ENCODE measurements at regions not wholly inside any gene's neighbourhood (a gene's known extent, or its start where the extent isn't known, plus 50 kb on each side); places are given as distances from the start of the nearest gene placed in this dataset.

DNA sequence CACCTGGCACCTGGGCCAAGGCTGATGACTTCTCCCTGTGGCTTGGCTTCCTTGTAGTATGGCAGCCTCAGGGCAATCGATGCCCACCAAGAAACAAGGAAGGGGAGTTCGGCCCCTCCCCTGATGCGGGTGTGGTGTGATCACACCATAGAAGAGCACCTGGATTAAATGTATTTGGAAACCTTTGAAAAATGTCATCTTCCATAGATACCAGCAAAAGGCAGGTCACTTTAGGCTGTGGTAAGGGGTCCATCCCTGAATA lies 198.2 kb downstream of the CYP26B1 start:
- intact Hi-C loops (cut with DNase I; ENCODE audit: low total_unique reads) = no loop called here
- TF ChIP-seq POLR2A (IDR thresholded peaks at IDR 0.05) = no peak
- TF ChIP-seq, protein P1, sequence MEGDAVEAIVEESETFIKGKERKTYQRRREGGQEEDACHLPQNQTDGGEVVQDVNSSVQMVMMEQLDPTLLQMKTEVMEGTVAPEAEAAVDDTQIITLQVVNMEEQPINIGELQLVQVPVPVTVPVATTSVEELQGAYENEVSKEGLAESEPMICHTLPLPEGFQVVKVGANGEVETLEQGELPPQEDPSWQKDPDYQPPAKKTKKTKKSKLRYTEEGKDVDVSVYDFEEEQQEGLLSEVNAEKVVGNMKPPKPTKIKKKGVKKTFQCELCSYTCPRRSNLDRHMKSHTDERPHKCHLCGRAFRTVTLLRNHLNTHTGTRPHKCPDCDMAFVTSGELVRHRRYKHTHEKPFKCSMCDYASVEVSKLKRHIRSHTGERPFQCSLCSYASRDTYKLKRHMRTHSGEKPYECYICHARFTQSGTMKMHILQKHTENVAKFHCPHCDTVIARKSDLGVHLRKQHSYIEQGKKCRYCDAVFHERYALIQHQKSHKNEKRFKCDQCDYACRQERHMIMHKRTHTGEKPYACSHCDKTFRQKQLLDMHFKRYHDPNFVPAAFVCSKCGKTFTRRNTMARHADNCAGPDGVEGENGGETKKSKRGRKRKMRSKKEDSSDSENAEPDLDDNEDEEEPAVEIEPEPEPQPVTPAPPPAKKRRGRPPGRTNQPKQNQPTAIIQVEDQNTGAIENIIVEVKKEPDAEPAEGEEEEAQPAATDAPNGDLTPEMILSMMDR (IDR thresholded peaks at IDR 0.05) = no peak
- no peak overlapping the region for H3K4me3 ChIP-seq (ENCODE audit: low read depth, poor library complexity, severe bottlenecking)
- 79 to 95% methylated on average over 3 of the region's 3 CpGs for WGBS, 2 donors
- no peak for DNase-seq (ENCODE audit: low spot score in 2 of 2)

DNA sequence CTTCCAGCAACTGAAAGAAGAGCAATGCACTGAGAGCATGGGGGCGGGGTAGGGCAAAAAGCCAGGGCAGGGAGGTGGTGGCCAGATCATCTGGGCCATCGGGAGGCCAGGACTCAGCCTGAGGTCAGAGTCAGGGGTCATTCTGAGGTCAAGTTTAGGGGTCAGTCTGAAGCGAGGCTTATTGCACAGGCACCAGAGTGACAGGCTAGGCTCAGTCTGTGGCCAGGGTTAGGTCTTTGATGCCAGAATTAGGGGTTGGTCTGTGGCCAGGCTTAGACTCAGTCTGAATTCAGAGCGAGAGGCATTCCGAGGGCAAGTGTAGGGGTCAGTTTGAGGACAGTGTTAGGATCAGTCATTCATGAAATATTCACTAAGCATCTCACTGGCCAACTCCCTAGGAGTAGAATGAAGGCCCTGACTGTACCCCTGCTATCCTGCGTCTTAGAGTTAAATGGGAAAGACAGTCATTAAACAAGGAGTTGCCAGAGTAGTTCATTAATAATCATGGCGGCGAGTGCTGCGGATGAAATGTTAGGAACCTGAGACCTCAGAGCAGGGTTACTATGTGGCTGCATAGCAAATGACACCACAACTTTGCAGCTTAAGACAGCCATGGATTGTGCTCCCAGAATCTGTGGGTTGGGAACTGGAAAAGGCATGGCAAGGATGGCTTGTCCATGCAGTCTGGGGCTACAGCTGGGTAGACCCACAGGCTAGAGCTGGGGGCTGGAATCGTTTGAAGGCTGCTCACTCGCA lies 198.7 kb downstream of the CYP26B1 start:
- TF ChIP-seq, protein P1 (IDR thresholded peaks at IDR 0.05) = no peak
- no peak for TF ChIP-seq POLR2A (IDR thresholded peaks at IDR 0.05)

DNA sequence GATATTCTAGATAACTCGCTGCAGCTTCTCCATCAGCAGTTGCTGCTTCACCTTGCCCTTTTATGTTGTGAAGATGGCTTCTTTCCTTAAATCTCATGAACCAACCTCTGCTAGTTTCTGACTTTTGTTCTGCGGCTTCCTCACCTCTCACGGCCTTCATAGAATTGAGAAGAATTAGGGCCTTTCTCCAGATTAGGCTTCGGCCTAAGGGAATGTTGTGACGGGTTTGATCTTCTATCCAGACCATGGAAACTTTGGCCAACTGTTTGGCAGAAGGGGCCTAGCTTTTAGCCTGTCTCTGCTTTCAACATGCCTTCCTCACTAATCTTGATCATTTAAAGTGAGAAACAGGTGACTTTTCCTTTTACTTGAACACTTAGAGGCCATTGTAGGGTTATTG lies 199.9 kb downstream of the CYP26B1 start:
- 96 to 99% methylated on average over 5 of the region's 5 CpGs for WGBS, 2 donors
- DNase-seq (ENCODE audit: low spot score in 2 of 2) = no peak

More for the DNA sequence above, 198.7 kb downstream of the CYP26B1 start:
- peak in 1 of 2 donors; percentile 60 for DNase-seq (ENCODE audit: low spot score in 2 of 2)
- no peak overlapping the region for H3K4me3 ChIP-seq (ENCODE audit: low read depth, poor library complexity, severe bottlenecking)
- intact Hi-C loops (cut with DNase I; ENCODE audit: low total_unique reads) = no loop called here
- WGBS, 2 donors = 72 to 80% methylated on average over 11 of the region's 11 CpGs

GRCh38 chr2:71945603-71945959 lies 202.1 kb downstream of the CYP26B1 start:
- no peak overlapping the region for H3K4me3 ChIP-seq (ENCODE audit: low read depth, poor library complexity, severe bottlenecking)
- WGBS, 2 donors = 67 to 73% methylated on average over 8 of the region's 8 CpGs
- intact Hi-C loops (cut with DNase I; ENCODE audit: low total_unique reads) = no loop called here
- TF ChIP-seq POLR2A (IDR thresholded peaks at IDR 0.05) = no peak
- TF ChIP-seq, protein P1 (IDR thresholded peaks at IDR 0.05) = no peak
- DNase-seq (ENCODE audit: low spot score in 2 of 2) = peak in 1 of 2 donors; percentile 75

More for the DNA sequence above, 199.9 kb downstream of the CYP26B1 start:
- intact Hi-C loops (cut with DNase I; ENCODE audit: low total_unique reads) = no loop called here
- TF ChIP-seq POLR2A (IDR thresholded peaks at IDR 0.05) = no peak
- TF ChIP-seq, protein P1 (IDR thresholded peaks at IDR 0.05) = no peak
- H3K4me3 ChIP-seq (ENCODE audit: low read depth, poor library complexity, severe bottlenecking) = no peak overlapping the region

DNA sequence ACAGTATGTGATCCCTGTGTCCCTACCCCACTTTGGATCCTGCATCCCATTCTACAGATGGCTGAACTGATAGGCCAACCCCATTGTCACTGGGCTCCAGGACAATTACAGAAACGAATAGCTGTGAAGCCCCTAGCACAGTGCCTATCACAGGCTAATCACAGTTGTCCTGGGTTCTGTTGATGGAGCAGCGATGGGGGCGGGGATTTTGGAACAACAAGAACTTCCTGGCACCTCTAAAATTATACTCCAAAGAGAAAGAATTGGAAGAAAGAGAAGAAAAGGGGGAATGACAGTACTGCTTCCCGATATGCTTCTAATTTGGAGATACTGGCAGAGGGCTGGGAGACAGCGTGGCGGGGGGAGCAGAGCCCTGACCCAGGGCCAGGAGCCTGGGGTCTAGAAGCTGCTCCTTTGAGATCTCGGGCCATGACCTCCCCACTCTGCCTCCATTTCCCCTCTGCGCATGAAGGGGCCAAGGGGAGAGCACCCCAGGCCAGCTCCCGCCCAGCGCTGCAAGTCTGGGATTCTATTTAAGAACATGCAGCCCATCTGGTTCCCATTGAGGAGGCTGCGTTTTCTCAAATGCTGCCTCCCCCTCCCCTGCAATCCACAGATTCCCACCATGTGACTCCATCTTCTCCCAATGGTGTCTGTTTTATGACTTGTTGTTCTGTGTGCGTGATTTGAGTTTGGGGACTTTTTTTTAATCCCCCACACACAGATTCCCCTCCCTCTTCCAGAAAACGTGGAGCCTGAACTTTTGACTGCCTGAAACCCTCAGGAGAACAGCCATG lies 202.7 kb downstream of the CYP26B1 start:
- peak in 1 of 2 donors; percentile 83 for DNase-seq (ENCODE audit: low spot score in 2 of 2)
- intact Hi-C loops (cut with DNase I; ENCODE audit: low total_unique reads) = no loop called here
- 58 to 77% methylated on average over 13 of the region's 13 CpGs for WGBS, 2 donors
- H3K4me3 ChIP-seq (ENCODE audit: low read depth, poor library complexity, severe bottlenecking) = no peak overlapping the region
- TF ChIP-seq POLR2A (IDR thresholded peaks at IDR 0.05) = no peak
- TF ChIP-seq, protein P1 (IDR thresholded peaks at IDR 0.05) = no peak
